Panc1 (cell line): ENCODE measurements at regions not wholly inside any gene's neighbourhood (a gene's known extent, or its start where the extent isn't known, plus 50 kb on each side); places are given as distances from the start of the nearest gene placed in this dataset.

Experiments used
- ATAC-seq: fragments of 200-7000 bp; cut with Tn5 transposase; 2 replicates; pipeline ENCODE4 v1.9.1; 2020; ENCODE audit warnings: mild to moderate bottlenecking, moderate library complexity
- BruUV-seq: library from RNA; stranded (reverse); fragments of 400-500 nt; replicated peaks from 2 replicates; lab custom pipeline; 2021; lab: Mats Ljungman, UMichigan
- CTCF ChIA-PET: fragments of 300-600 bp; sonication (Branson Sonifier 250); formaldehyde crosslinking; loops from one replicate; lab custom pipeline; 2022; ENCODE audit warnings: antibody characterized with exemption; lab: Charles Lee
- POLR2A ChIA-PET: fragments of 300-600 bp; sonication (Branson Sonifier 250); formaldehyde crosslinking; loops from one replicate; lab custom pipeline; 2022; ENCODE audit warnings: antibody characterized with exemption; lab: Charles Lee
- DNase-seq: peaks from one replicate; pipeline ENCODE4 v3.0.0-alpha.2; 2010; ENCODE audit warnings: low read depth, low spot score
- H3K27ac ChIP-seq: 2 replicates; pipeline ENCODE4 v1.5.1; 2011; ENCODE audit warnings: mild to moderate bottlenecking, low read length, inconsistent platforms
- H3K27me3 ChIP-seq: fragments of 200-500 bp; sonication (Bioruptor generic); 2 replicates; pipeline ENCODE4 v1.6.0; 2014; ENCODE audit warnings: low read length, inconsistent platforms; ENCODE audit not compliant: control insufficient read depth, insufficient read depth
- H3K36me3 ChIP-seq: fragments of 200-500 bp; sonication (Bioruptor generic); 2 replicates; pipeline ENCODE4 v1.5.1; 2014; ENCODE audit warnings: inconsistent platforms, mild to moderate bottlenecking, low read length, moderate library complexity; ENCODE audit not compliant: control insufficient read depth, insufficient read depth
- H3K4me1 ChIP-seq: 2 replicates; pipeline ENCODE4 v1.5.1; 2011; ENCODE audit warnings: inconsistent platforms, mild to moderate bottlenecking, low read length, moderate library complexity; ENCODE audit not compliant: control insufficient read depth, insufficient read depth
- H3K4me3 ChIP-seq, 2 experiments: 2 replicates each; pipeline ENCODE4 v1.5.1; 2011 to 2012; ENCODE audit warnings: low read depth in 2 of 2, low read length in 2 of 2, mild to moderate bottlenecking in 2 of 2, inconsistent platforms in 1 of 2, moderate library complexity in 1 of 2
- H3K9me3 ChIP-seq: fragments of 200-500 bp; sonication (Bioruptor generic); 2 replicates; pipeline ENCODE4 v1.5.1; 2014; ENCODE audit warnings: low read depth, mild to moderate bottlenecking, inconsistent platforms, low read length, moderate library complexity; ENCODE audit not compliant: control insufficient read depth, insufficient read depth
- POLR2AphosphoS5 ChIP-seq: IDR thresholded peaks from 2 replicates; pipeline ENCODE4 v1.6.1; 2012; ENCODE audit warnings: mild to moderate bottlenecking, low read depth, low read length, moderate library complexity
- REST ChIP-seq, 2 experiments: IDR thresholded peaks; 2 replicates each; pipeline ENCODE4 v1.6.1; 2011 to 2012; ENCODE audit warnings: low read depth in 2 of 2, control low read depth in 1 of 2, low read length in 1 of 2, mild to moderate bottlenecking in 1 of 2, moderate library complexity in 1 of 2; ENCODE audit not compliant: insufficient read depth in 1 of 2
- SIN3A ChIP-seq: IDR thresholded peaks from 2 replicates; pipeline ENCODE4 v1.6.1; 2012; ENCODE audit warnings: low read depth, mild to moderate bottlenecking, low read length, moderate library complexity, borderline replicate concordance; ENCODE audit not compliant: insufficient read depth
- TCF7L2 ChIP-seq: IDR thresholded peaks from 2 replicates; pipeline ENCODE4 v1.6.1; 2011; ENCODE audit warnings: mild to moderate bottlenecking, low read depth, low read length, inconsistent platforms
- in situ Hi-C: cut with HindIII; loops from 2 replicates; pipeline ENCODE4 v1.10.0; 2016; ENCODE audit warnings: low sequenced_read_pairs, low pct_unique_long_range_greater_than_20kb
- intact Hi-C: fragments of 100-400 bp; cut with micrococcal nuclease; formaldehyde crosslinking; loops from one replicate; pipeline ENCODE4 v1.10.0; 2022; ENCODE audit not compliant: unreplicated experiment
- TF ChIP-seq, protein P1 (sequence below): fragments of 450-650 bp; IDR thresholded peaks from 2 replicates; pipeline ENCODE4 v1.5.1; 2017; ENCODE audit warnings: mild to moderate bottlenecking

- no peaks in the 10 kb centered on the region for H3K9me3 ChIP-seq
- no peak for ATAC-seq
- intact Hi-C loops = no loop called here
- TF ChIP-seq REST (IDR thresholded peaks at IDR 0.05; ENCODE audit: insufficient read depth in 1 of 2, low read depth in 2 of 2, low read length in 1 of 2) = no peak
- no peak for TF ChIP-seq SIN3A
- TF ChIP-seq, protein P1, sequence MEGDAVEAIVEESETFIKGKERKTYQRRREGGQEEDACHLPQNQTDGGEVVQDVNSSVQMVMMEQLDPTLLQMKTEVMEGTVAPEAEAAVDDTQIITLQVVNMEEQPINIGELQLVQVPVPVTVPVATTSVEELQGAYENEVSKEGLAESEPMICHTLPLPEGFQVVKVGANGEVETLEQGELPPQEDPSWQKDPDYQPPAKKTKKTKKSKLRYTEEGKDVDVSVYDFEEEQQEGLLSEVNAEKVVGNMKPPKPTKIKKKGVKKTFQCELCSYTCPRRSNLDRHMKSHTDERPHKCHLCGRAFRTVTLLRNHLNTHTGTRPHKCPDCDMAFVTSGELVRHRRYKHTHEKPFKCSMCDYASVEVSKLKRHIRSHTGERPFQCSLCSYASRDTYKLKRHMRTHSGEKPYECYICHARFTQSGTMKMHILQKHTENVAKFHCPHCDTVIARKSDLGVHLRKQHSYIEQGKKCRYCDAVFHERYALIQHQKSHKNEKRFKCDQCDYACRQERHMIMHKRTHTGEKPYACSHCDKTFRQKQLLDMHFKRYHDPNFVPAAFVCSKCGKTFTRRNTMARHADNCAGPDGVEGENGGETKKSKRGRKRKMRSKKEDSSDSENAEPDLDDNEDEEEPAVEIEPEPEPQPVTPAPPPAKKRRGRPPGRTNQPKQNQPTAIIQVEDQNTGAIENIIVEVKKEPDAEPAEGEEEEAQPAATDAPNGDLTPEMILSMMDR = no peak
- TF ChIP-seq POLR2AphosphoS5 = no peak
- no peak for TF ChIP-seq TCF7L2
- DNase-seq = no peak
- H3K4me1 ChIP-seq = no peaks in the 10 kb centered on the region
- H3K27me3 ChIP-seq = no peaks in the 10 kb centered on the region
- ChIA-PET POLR2A (no interaction called here), CTCF (no interaction called here)
- no peaks in the 10 kb centered on the region for H3K36me3 ChIP-seq
- in situ Hi-C loops = no loop called here
- no peak overlapping the region for H3K4me3 ChIP-seq
- no TSS peak for BruUV-seq
- no peak overlapping the region for H3K27ac ChIP-seq
These were observed 243.1 kb upstream of the CCDC179 start for GRCh38 chr11:23103416-23103815.

DNA sequence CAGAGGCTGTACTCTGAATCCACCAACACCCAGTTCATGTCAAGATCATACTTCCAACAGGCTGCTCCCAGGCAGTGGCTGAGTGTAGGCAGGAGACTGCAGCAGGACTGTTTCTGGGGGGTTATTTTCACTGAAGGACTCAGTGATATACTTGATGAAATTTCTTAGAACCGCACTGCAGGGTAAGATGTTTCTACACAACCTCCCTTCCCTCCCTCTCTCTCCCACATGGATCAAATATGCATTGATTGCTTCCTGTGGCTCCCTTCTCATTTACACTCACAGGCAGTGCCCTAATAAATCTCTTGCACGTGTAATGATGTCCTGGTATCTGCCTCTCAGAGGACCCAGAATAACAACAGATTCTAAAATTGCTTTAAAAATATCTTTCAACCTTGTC, 251.3 kb upstream of the CCDC179 start:
- no peaks in the 10 kb centered on the region for H3K9me3 ChIP-seq
- no TSS peak for BruUV-seq
- H3K27ac ChIP-seq = no peak overlapping the region
- intact Hi-C loops = loop anchor here (10.0 kb wide), 1 partner anchor 433 kb away; no protein-coding TSS in a partner anchor
- CTCF ChIA-PET = no interaction called here
- H3K4me1 ChIP-seq = no peaks in the 10 kb centered on the region
- no peaks in the 10 kb centered on the region for H3K36me3 ChIP-seq
- no peak overlapping the region for H3K4me3 ChIP-seq
- no peak for ATAC-seq
- TF ChIP-seq REST (IDR thresholded peaks at IDR 0.05; ENCODE audit: insufficient read depth in 1 of 2, low read depth in 2 of 2, low read length in 1 of 2) (no peak), TCF7L2 (no peak), POLR2AphosphoS5 (no peak), SIN3A (no peak)
- TF ChIP-seq, protein P1 = no peak
- in situ Hi-C loops = no loop called here
- POLR2A ChIA-PET = no interaction called here
- DNase-seq = no peak
- H3K27me3 ChIP-seq = no peaks in the 10 kb centered on the region
